Endothelial cell of umbilical vein (primary cell): ENCODE measurements at regions not wholly inside any gene's neighbourhood (a gene's known extent, or its start where the extent isn't known, plus 50 kb on each side); places are given as distances from the start of the nearest gene placed in this dataset.

Experiments
- BruUV-seq: library from RNA; stranded (reverse); fragments of 400-500 nt; replicated peaks from 2 replicates; lab custom pipeline; 2021; lab: Mats Ljungman, UMichigan
- CTCF ChIA-PET: fragments of 300-600, 350-600 bp; sonication (Branson Sonifier 250); formaldehyde crosslinking; loops from one replicate; lab custom pipeline; 2021; ENCODE audit warnings: antibody characterized with exemption, inconsistent platforms; lab: Charles Lee
- POLR2A ChIA-PET: fragments of 300-600, 350-600 bp; sonication (Branson Sonifier 250); formaldehyde crosslinking; loops from one replicate; lab custom pipeline; 2021; ENCODE audit warnings: antibody characterized with exemption, inconsistent platforms; lab: Charles Lee
- DNase-seq: peaks from one replicate; pipeline ENCODE4 v3.0.0-alpha.2; 2011; ENCODE audit warnings: low read depth, low spot score
- FAIRE-seq: peaks from 2 replicates; lab custom pipeline; 2011; peaks lifted over from hg19 to GRCh38; lab: Jason Lieb, UNC
- H2AFZ ChIP-seq: 2 replicates; pipeline ENCODE4 v1.6.0; 2012; ENCODE audit warnings: low read depth, low read length, control low read depth, inconsistent platforms
- H3K27ac ChIP-seq: 2 replicates; pipeline ENCODE4 v1.5.1; 2011; ENCODE audit warnings: low read depth, mild to moderate bottlenecking, control low read depth, low read length, moderate library complexity; ENCODE audit not compliant: insufficient read depth
- H3K27me3 ChIP-seq, 2 experiments: 2 replicates each; pipeline versions ENCODE4 v1.6.0 to v1.6.1; 2011; ENCODE audit warnings: low read length in 2 of 2, mixed read lengths in 1 of 2; ENCODE audit not compliant: control insufficient read depth in 2 of 2, insufficient read depth in 2 of 2
- H3K36me3 ChIP-seq, 2 experiments: 2 replicates in 1 of 2; 3 replicates in 1 of 2; pipeline ENCODE4 v1.5.1; 2011; ENCODE audit warnings: low read length in 2 of 2, mild to moderate bottlenecking in 1 of 2, moderate library complexity in 1 of 2; ENCODE audit not compliant: control insufficient read depth in 2 of 2, insufficient read depth in 2 of 2; ENCODE audit errors: extremely low read depth in 1 of 2
- H3K4me1 ChIP-seq: 3 replicates; pipeline ENCODE4 v1.5.1; 2011; ENCODE audit warnings: mild to moderate bottlenecking, low read length; ENCODE audit not compliant: control insufficient read depth, insufficient read depth; ENCODE audit errors: extremely low read depth
- H3K4me2 ChIP-seq: 2 replicates; pipeline ENCODE4 v1.6.1; 2011; ENCODE audit warnings: low read length, control low read depth, mixed read lengths; ENCODE audit not compliant: insufficient read depth
- H3K4me3 ChIP-seq, 3 experiments: fragments of 200-600 bp in 1 of 3; sonication (generic), shearing (Covaris generic) in 1 of 3; replicated peaks in 1 of 3; 2 replicates each; pipeline ENCODE4 v1.5.1; 2011 to 2016; ENCODE audit warnings: control low read depth in 3 of 3, low read length in 3 of 3, mild to moderate bottlenecking in 2 of 3, inconsistent platforms in 1 of 3, low read depth in 1 of 3, moderate library complexity in 1 of 3; ENCODE audit not compliant: insufficient read depth in 1 of 3
- H3K79me2 ChIP-seq: 2 replicates; pipeline ENCODE4 v1.6.0; 2012; ENCODE audit warnings: low read length, inconsistent platforms; ENCODE audit not compliant: control insufficient read depth, insufficient read depth
- H3K9ac ChIP-seq: replicated peaks from 2 replicates; pipeline ENCODE3; 2011; ENCODE audit warnings: low read length, control low read depth; ENCODE audit not compliant: insufficient read depth; ENCODE audit errors: extremely low read depth
- H3K9me1 ChIP-seq: replicated peaks from 3 replicates; pipeline ENCODE4 v1.6.0; 2011; ENCODE audit warnings: mild to moderate bottlenecking, low read length; ENCODE audit not compliant: control insufficient read depth, insufficient read depth; ENCODE audit errors: extremely low read depth
- H3K9me3 ChIP-seq: replicated peaks from 2 replicates; pipeline ENCODE4 v1.5.1; 2012; ENCODE audit warnings: low read length, inconsistent platforms; ENCODE audit not compliant: control insufficient read depth, insufficient read depth
- H4K20me1 ChIP-seq: replicated peaks from 2 replicates; pipeline ENCODE3; 2011; ENCODE audit warnings: mild to moderate bottlenecking, low read length; ENCODE audit not compliant: control insufficient read depth, insufficient read depth; ENCODE audit errors: extremely low read depth
- EZH2 ChIP-seq: IDR thresholded peaks from 2 replicates; pipeline ENCODE4 v1.6.1; 2012; ENCODE audit warnings: borderline replicate concordance, low read depth, mild to moderate bottlenecking, moderate library complexity, low read length, inconsistent platforms; ENCODE audit not compliant: severe bottlenecking
- FOS ChIP-seq: IDR thresholded peaks from 2 replicates; pipeline ENCODE4 v1.6.1; 2011; ENCODE audit warnings: mild to moderate bottlenecking, low read length, moderate library complexity, borderline replicate concordance; ENCODE audit not compliant: insufficient read depth
- GATA2 ChIP-seq: IDR thresholded peaks from 2 replicates; pipeline ENCODE4 v1.7.0; 2011; ENCODE audit warnings: low read depth, mild to moderate bottlenecking, moderate library complexity, mixed read lengths, low read length; ENCODE audit not compliant: insufficient read length, insufficient read depth
- JUN ChIP-seq: IDR thresholded peaks from 2 replicates; pipeline ENCODE4 v1.6.1; 2011; ENCODE audit warnings: borderline replicate concordance, low read depth; ENCODE audit not compliant: insufficient read length, insufficient read depth
- MYC ChIP-seq: IDR thresholded peaks from one replicate; pipeline ENCODE4 v1.6.1; 2011; ENCODE audit warnings: mild to moderate bottlenecking, low read depth, low read length
- POLR2A ChIP-seq: IDR thresholded peaks from 2 replicates; pipeline ENCODE4 v1.6.1; 2012; ENCODE audit warnings: low read depth, mild to moderate bottlenecking, control low read depth, low read length
- POLR2AphosphoS5 ChIP-seq: IDR thresholded peaks from 2 replicates; pipeline ENCODE4 v1.6.1; 2012; ENCODE audit warnings: low read depth, mild to moderate bottlenecking, control low read depth, low read length, moderate library complexity; ENCODE audit not compliant: insufficient read depth
- dilution Hi-C: fragments of 300-500 bp; cut with MboI; formaldehyde crosslinking; loops from one replicate; pipeline ENCODE4 v1.15.0; 2019; ENCODE audit warnings: low sequenced_read_pairs; ENCODE audit not compliant: extremely low pct_ligation_motif_present
- intact Hi-C: fragments of 100-400 bp; cut with micrococcal nuclease; formaldehyde crosslinking; loops from one replicate; pipeline ENCODE4 v1.10.0; 2022
- TF ChIP-seq, protein P1 (sequence below): IDR thresholded peaks from 2 replicates; pipeline ENCODE4 v1.6.1; 2011; ENCODE audit not compliant: insufficient read depth, insufficient read length
- TF ChIP-seq, protein P2 (sequence below), 2 donors: IDR thresholded peaks; 1 replicate in 1 of 2; 2 replicates in 1 of 2; pipeline ENCODE4 v1.5.1; 2011; ENCODE audit warnings: low read length in 2 of 2, mild to moderate bottlenecking in 2 of 2, moderate library complexity in 2 of 2, control low read depth in 1 of 2, inconsistent platforms in 1 of 2, low read depth in 1 of 2; ENCODE audit not compliant: insufficient read depth in 1 of 2; ENCODE audit errors: extremely low read depth in 1 of 2

DNA sequence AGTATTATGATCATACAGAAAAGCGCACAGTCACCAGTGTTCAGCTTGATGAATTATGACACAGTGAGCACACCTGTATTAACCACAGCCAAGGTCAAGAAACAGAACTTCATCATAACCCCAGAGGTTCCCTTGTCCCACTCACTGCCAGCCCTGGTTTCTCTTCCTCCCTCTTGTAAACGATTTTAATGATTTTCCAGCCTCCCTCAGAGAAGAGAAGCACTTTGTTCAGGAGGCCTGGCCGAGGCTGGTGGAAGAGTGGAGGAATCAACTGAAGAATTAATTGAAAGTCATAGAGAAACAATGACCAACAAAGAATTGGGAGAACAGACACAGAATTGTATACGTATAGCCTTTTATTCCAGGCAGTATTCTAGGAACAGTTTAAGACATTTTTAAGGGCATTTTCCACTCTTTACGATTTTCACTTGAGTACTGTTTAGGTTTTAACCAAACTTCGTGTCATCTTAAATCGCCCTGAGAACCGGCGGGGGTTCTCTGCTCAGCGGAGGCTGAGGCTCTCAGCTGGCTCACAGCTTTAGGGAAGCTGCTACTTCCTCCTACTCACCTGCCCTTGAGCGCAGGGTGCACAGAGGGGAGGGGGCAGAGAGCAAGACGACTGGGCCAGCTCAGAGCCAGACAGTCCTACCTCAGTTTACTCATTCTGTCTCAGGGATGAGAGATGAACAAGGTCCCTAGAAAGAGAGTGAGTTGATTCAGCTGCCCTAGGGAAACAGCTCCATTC lies 108.6 kb downstream of the AKAP11 start:
- ChIA-PET POLR2A (no interaction called here), CTCF (no interaction called here)
- TF ChIP-seq MYC (no peak), JUN (no peak), POLR2A (no peak)
- TF ChIP-seq, protein P1, sequence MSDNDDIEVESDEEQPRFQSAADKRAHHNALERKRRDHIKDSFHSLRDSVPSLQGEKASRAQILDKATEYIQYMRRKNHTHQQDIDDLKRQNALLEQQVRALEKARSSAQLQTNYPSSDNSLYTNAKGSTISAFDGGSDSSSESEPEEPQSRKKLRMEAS = no peak
- TF ChIP-seq, protein P2, sequence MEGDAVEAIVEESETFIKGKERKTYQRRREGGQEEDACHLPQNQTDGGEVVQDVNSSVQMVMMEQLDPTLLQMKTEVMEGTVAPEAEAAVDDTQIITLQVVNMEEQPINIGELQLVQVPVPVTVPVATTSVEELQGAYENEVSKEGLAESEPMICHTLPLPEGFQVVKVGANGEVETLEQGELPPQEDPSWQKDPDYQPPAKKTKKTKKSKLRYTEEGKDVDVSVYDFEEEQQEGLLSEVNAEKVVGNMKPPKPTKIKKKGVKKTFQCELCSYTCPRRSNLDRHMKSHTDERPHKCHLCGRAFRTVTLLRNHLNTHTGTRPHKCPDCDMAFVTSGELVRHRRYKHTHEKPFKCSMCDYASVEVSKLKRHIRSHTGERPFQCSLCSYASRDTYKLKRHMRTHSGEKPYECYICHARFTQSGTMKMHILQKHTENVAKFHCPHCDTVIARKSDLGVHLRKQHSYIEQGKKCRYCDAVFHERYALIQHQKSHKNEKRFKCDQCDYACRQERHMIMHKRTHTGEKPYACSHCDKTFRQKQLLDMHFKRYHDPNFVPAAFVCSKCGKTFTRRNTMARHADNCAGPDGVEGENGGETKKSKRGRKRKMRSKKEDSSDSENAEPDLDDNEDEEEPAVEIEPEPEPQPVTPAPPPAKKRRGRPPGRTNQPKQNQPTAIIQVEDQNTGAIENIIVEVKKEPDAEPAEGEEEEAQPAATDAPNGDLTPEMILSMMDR (IDR thresholded peaks at IDR 0.05; ENCODE audit: extremely low read depth in 1 of 2, insufficient read depth in 1 of 2, low read depth in 1 of 2, low read length in 2 of 2) = no peak
- H3K4me3 ChIP-seq = no peak overlapping the region
- H3K9ac ChIP-seq = no peak overlapping the region
- H2AFZ ChIP-seq = no peak overlapping the region
- H3K4me1 ChIP-seq = no peaks in the 10 kb centered on the region
- H3K36me3 ChIP-seq = no peaks in the 10 kb centered on the region
- no peaks in the 10 kb centered on the region for H3K79me2 ChIP-seq
- H3K9me1 ChIP-seq = no peaks in the 10 kb centered on the region
- no peaks in the 10 kb centered on the region for H3K27me3 ChIP-seq
- no peaks in the 10 kb centered on the region for H3K9me3 ChIP-seq
- H3K4me2 ChIP-seq = no peak overlapping the region
- DNase-seq (no peak), FAIRE-seq (no peak)
- H3K27ac ChIP-seq = no peak overlapping the region
- no TSS peak for BruUV-seq
- dilution Hi-C loops (no loop called here), intact Hi-C loops (no loop called here)
- no peaks in the 10 kb centered on the region for H4K20me1 ChIP-seq

DNA sequence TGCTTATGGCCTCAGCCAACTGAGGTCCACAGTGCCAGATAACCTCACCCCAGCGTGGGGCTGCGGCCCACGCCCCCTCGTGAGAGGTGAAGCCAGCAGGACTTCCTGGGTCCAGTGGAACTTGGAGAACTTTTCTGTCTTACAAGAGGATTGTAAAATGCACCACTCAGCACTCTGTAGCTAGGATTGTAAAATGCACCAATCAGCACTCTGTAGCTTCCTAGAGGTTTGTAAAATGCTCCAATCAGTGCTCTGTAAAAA lies 109.1 kb downstream of the AKAP11 start:
- CTCF ChIA-PET = no interaction called here

More for the DNA sequence above, 109.1 kb downstream of the AKAP11 start:
- FAIRE-seq = no peak
- Histone ChIP-seq H3K4me1 (no peaks in the 10 kb centered on the region), H3K27me3 (no peaks in the 10 kb centered on the region), H3K4me2 (no peak overlapping the region), H3K36me3 (no peaks in the 10 kb centered on the region), H3K9me1 (no peaks in the 10 kb centered on the region), H3K9me3 (no peaks in the 10 kb centered on the region), H3K4me3 (no peak overlapping the region), H3K9ac (no peak overlapping the region), H3K79me2 (no peaks in the 10 kb centered on the region), H2AFZ (no peak overlapping the region), H3K27ac (no peak overlapping the region), H4K20me1 (no peaks in the 10 kb centered on the region)
- no TSS peak for BruUV-seq
- DNase-seq = no peak
- intact Hi-C loops (no loop called here), dilution Hi-C loops (no loop called here)
- POLR2A ChIA-PET = no interaction called here
- TF ChIP-seq MYC = no peak
- no peak for TF ChIP-seq GATA2
- TF ChIP-seq, protein P2 (IDR thresholded peaks at IDR 0.05; ENCODE audit: extremely low read depth in 1 of 2, insufficient read depth in 1 of 2, low read depth in 1 of 2, low read length in 2 of 2) = no peak
- no peak for TF ChIP-seq POLR2A
- no peak for TF ChIP-seq EZH2
- TF ChIP-seq, protein P1 = no peak
- no peak for TF ChIP-seq JUN
- TF ChIP-seq FOS = no peak
- TF ChIP-seq POLR2AphosphoS5 = no peak
